ENCODE measurements at regions not wholly inside any gene's neighbourhood (a gene's known extent, or its start where the extent isn't known, plus 50 kb on each side); places are given as distances from the start of the nearest gene placed in this dataset.

- no peaks in the 10 kb centered on the region for H3K36me3 ChIP-seq (ENCODE audit: low read depth)
These were observed 1488.6 kb downstream of the BRD1 start for GRCh38 chr22:48338793-48339705.

DNA sequence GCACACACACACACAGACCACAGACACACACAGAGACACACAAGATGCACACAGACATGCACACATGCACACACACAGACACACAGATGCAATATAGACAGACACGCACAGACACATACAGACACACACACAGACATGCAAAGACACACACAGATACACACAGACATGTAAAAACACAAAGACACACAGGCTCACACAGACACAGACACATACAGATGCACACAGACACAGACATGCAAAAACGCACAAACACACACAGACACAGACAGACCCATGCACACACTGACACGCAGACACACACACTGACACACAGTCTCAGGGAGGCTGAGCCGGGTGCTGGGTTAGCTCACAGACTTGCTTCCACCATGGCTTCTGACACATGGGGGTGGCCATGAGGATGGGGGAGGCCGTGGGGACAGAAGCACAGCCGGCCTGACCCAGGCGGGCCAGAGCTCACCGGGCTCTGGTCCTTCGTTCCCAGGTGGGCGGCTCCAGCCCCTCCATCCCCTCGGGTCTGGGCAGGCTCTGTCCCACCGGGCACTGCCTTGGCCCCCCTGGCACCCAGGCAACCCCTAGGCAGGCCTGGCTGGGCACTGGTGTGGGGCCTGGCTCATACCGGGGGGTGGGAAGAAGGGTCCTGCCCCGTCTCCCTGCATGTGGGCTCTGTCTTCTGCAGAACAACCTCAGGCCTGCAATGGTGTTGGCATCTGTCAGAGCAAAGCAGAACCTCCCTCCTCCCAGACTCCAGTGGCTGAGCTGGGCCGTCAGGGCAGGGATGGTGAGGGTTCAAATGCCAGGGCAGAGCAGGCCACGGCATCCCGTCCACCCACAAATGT is 1489.5 kb downstream of the BRD1 start:
- ATAC-seq (ENCODE audit: low read depth): no peak
- Histone ChIP-seq H3K9me3 (ENCODE audit: severe bottlenecking) (no peaks in the 10 kb centered on the region), H3K36me3 (ENCODE audit: low read depth) (no peaks in the 10 kb centered on the region), H3K27me3 (ENCODE audit: insufficient read depth, poor library complexity, severe bottlenecking) (no peaks in the 10 kb centered on the region), H3K4me3 (ENCODE audit: severe bottlenecking) (no peak overlapping the region), H3K4me1 (ENCODE audit: insufficient read depth, poor library complexity, severe bottlenecking) (no peaks in the 10 kb centered on the region), H3K27ac (ENCODE audit: poor library complexity, severe bottlenecking) (no peak overlapping the region)
- DNase-seq (ENCODE audit: low spot score): peak; percentile 32
- TF ChIP-seq CTCF (IDR thresholded peaks at IDR 0.05; ENCODE audit: poor library complexity, severe bottlenecking): no peak

More at GRCh38 chr22:48338793-48339705, 1488.6 kb downstream of the BRD1 start:
- no peaks in the 10 kb centered on the region for H3K27me3 ChIP-seq (ENCODE audit: insufficient read depth, poor library complexity, severe bottlenecking)
- no peaks in the 10 kb centered on the region for H3K4me1 ChIP-seq (ENCODE audit: insufficient read depth, poor library complexity, severe bottlenecking)
- DNase-seq (ENCODE audit: low spot score) (peak; percentile 30), ATAC-seq (ENCODE audit: low read depth) (no peak)
- no peak for TF ChIP-seq CTCF (IDR thresholded peaks at IDR 0.05; ENCODE audit: poor library complexity, severe bottlenecking)
- no peak overlapping the region for H3K27ac ChIP-seq (ENCODE audit: poor library complexity, severe bottlenecking)
- H3K9me3 ChIP-seq (ENCODE audit: severe bottlenecking): no peaks in the 10 kb centered on the region
- H3K4me3 ChIP-seq (ENCODE audit: severe bottlenecking): no peak overlapping the region

DNA sequence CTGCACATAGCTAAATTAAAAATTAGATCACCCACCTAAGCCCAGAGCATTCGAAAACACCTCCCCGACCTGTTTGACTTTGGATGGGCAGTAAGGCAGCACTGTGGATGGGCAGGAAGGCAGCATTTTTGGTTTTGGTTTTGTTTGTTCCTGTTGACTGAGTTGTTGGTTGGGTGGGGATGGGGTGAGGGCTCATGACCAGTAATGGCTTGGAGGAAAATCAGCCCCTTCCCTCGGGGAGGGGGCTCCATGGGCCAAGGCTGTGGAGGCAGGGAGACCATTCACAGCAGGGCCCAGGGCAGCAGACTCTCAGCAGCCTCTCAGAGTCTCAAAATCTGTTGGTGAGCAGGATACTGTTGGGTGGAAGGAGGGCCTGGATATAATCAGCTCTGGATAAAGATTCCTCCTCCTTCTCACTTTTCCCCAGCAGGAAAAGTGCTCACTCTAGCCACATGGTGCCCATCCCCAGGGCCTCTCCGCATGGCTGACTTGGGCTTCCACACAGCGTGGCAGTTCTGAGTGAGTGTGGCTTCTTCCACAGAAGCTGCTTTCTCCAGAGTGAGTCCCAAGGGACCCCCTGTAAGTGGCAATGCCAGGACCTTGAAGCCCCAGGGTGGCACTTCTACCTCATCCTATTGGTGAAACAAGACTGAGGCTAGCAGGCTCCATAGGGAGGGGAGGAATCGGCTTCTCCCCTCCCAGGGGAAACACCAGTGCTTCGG is 1491.2 kb downstream of the BRD1 start:
- no peak overlapping the region for H3K4me3 ChIP-seq (ENCODE audit: severe bottlenecking)
- no peak overlapping the region for H3K27ac ChIP-seq (ENCODE audit: poor library complexity, severe bottlenecking)
- no peaks in the 10 kb centered on the region for H3K36me3 ChIP-seq (ENCODE audit: low read depth)
- no peaks in the 10 kb centered on the region for H3K27me3 ChIP-seq (ENCODE audit: insufficient read depth, poor library complexity, severe bottlenecking)
- ATAC-seq (ENCODE audit: low read depth) (no peak), DNase-seq (ENCODE audit: low spot score) (no peak)
- TF ChIP-seq CTCF (IDR thresholded peaks at IDR 0.05; ENCODE audit: poor library complexity, severe bottlenecking): no peak
- H3K9me3 ChIP-seq (ENCODE audit: severe bottlenecking): no peaks in the 10 kb centered on the region
- H3K4me1 ChIP-seq (ENCODE audit: insufficient read depth, poor library complexity, severe bottlenecking): no peaks in the 10 kb centered on the region

GRCh38 chr22:48335442-48336139 is 1492.1 kb downstream of the BRD1 start:
- H3K4me1 ChIP-seq (ENCODE audit: insufficient read depth, poor library complexity, severe bottlenecking): no peaks in the 10 kb centered on the region
- TF ChIP-seq CTCF (IDR thresholded peaks at IDR 0.05; ENCODE audit: poor library complexity, severe bottlenecking): no peak
- no peak overlapping the region for H3K27ac ChIP-seq (ENCODE audit: poor library complexity, severe bottlenecking)
- H3K36me3 ChIP-seq (ENCODE audit: low read depth): no peaks in the 10 kb centered on the region
- no peaks in the 10 kb centered on the region for H3K9me3 ChIP-seq (ENCODE audit: severe bottlenecking)
- no peak overlapping the region for H3K4me3 ChIP-seq (ENCODE audit: severe bottlenecking)
- no peak for DNase-seq (ENCODE audit: low spot score)
- ATAC-seq (ENCODE audit: low read depth): no peak
- H3K27me3 ChIP-seq (ENCODE audit: insufficient read depth, poor library complexity, severe bottlenecking): no peaks in the 10 kb centered on the region
